Pancreas (tissue), 10 donors: ENCODE measurements at regions not wholly inside any gene's neighbourhood (a gene's known extent, or its start where the extent isn't known, plus 50 kb on each side); places are given as distances from the start of the nearest gene placed in this dataset.
A peak's percentile ranks its signal among the peaks of the same experiment; 100 is the strongest.

Experiments used
- ATAC-seq, 4 donors: fragments of 200-7000 bp; cut with Tn5 transposase; one replicate each; pipeline versions ENCODE4 v1.8.0 to v1.9.1; 2020; ENCODE audit warnings: mild to moderate bottlenecking in 4 of 4, moderate library complexity in 4 of 4
- DNase-seq, 6 donors: peaks; one replicate each; pipeline ENCODE4 v3.0.0-alpha.2; 2020
- FAIRE-seq: peaks from 2 replicates; lab custom pipeline; 2012; peaks lifted over from hg19 to GRCh38; lab: Jason Lieb, UNC
- H3K27ac ChIP-seq, 4 donors: fragments of 200-600 bp; sonication (generic); 1 replicate in 3 of 4; 2 replicates in 1 of 4; pipeline versions ENCODE4 v1.5.0 to v1.8.0; 2020
- H3K27me3 ChIP-seq, 4 donors: fragments of 200-600 bp; one replicate each; pipeline ENCODE4 v1.8.0; 2021
- H3K36me3 ChIP-seq, 3 donors: fragments of 200-600 bp; sonication (generic) in 1 of 3; one replicate each; pipeline versions ENCODE4 v1.5.0 to v1.8.0; 2020 to 2021
- H3K4me1 ChIP-seq, 3 donors: fragments of 200-600 bp; one replicate each; pipeline ENCODE4 v1.8.0; 2021
- H3K4me3 ChIP-seq, 4 donors: fragments of 200-600 bp; sonication (generic) in 2 of 4; one replicate each; pipeline versions ENCODE4 v1.5.0 to v1.8.0; 2020 to 2021
- H3K9me3 ChIP-seq, 4 donors: fragments of 200-600 bp; one replicate each; pipeline ENCODE4 v1.8.0; 2021
- WGBS, 2 donors: extraction: QIAGEN DNeasy Blood & Tissue Kit; methylation state at CpG; one replicate each; pipeline ENCODE4 v1.1.7; 2013; 5-methylcytosine and 5-hydroxymethylcytosine counted together
- intact Hi-C, 3 donors: fragments of 100-400 bp; cut with DNase I; formaldehyde crosslinking; loops; one replicate each; pipeline versions ENCODE4 v1.11.1 to v1.14.2; 2022
- TF ChIP-seq, protein P1 (sequence below), 4 donors: fragments of 200-600 bp; sonication (generic) in 3 of 4; IDR thresholded peaks; one replicate each; pipeline versions ENCODE4 v1.5.0 to v1.8.0; 2021; ENCODE audit warnings: antibody characterized with exemption in 4 of 4
- donor health status: healthy with polysubstance abuse.
- donor health status: DM: no; HTN: no; CAD: no; lungs with moderate emphysema.
- donor health status: DM: no; HTN: no; CAD: no.
- donor health status: control.
- donor health status: control.
- donor health status: Bipolar disorder and iron deficiency.
- donor health status: DM: yes; HTN: yes; CAD: no.
- donor health status: DM: no; HTN: no; CAD: no.
- donor health status: DM: no; HTN: no; CAD: no.
- donor health status: DM: yes; HTN: yes; CAD: no.

DNA sequence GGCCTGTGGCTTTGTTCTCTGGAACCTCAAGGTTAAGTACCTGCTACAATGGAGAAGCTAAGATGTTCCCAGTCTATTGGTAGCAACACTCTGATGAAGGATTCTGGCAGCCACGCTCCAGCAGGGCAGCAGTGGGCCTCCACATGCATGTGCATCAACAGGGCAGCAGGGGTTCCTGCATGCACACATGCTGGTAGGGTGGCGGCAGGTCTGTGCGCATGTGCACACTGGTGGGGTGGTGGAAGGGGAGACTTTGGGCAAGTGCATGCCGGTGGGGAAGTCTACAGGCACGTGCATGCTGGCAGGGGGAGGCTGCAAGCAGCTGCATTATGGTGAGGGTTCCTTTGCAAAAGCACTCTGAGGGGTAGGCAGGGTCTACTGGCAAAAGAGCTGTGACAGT lies 160.7 kb downstream of the NKX6-1 start:
- FAIRE-seq (no peak), ATAC-seq (no peak), DNase-seq (peak in 1 of 6 donors; percentile 29)
- H3K9me3 ChIP-seq: no peaks in the 10 kb centered on the region
- no peaks in the 10 kb centered on the region for H3K27me3 ChIP-seq
- TF ChIP-seq, protein P1, sequence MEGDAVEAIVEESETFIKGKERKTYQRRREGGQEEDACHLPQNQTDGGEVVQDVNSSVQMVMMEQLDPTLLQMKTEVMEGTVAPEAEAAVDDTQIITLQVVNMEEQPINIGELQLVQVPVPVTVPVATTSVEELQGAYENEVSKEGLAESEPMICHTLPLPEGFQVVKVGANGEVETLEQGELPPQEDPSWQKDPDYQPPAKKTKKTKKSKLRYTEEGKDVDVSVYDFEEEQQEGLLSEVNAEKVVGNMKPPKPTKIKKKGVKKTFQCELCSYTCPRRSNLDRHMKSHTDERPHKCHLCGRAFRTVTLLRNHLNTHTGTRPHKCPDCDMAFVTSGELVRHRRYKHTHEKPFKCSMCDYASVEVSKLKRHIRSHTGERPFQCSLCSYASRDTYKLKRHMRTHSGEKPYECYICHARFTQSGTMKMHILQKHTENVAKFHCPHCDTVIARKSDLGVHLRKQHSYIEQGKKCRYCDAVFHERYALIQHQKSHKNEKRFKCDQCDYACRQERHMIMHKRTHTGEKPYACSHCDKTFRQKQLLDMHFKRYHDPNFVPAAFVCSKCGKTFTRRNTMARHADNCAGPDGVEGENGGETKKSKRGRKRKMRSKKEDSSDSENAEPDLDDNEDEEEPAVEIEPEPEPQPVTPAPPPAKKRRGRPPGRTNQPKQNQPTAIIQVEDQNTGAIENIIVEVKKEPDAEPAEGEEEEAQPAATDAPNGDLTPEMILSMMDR (IDR thresholded peaks at IDR 0.05): no peak
- H3K4me1 ChIP-seq: no peaks in the 10 kb centered on the region
- 80 to 82% methylated on average over 5 of the region's 5 CpGs for WGBS, 2 donors
- no peak overlapping the region for H3K27ac ChIP-seq
- no peaks in the 10 kb centered on the region for H3K36me3 ChIP-seq
- intact Hi-C loops: no loop called here
- H3K4me3 ChIP-seq: no peak overlapping the region

DNA sequence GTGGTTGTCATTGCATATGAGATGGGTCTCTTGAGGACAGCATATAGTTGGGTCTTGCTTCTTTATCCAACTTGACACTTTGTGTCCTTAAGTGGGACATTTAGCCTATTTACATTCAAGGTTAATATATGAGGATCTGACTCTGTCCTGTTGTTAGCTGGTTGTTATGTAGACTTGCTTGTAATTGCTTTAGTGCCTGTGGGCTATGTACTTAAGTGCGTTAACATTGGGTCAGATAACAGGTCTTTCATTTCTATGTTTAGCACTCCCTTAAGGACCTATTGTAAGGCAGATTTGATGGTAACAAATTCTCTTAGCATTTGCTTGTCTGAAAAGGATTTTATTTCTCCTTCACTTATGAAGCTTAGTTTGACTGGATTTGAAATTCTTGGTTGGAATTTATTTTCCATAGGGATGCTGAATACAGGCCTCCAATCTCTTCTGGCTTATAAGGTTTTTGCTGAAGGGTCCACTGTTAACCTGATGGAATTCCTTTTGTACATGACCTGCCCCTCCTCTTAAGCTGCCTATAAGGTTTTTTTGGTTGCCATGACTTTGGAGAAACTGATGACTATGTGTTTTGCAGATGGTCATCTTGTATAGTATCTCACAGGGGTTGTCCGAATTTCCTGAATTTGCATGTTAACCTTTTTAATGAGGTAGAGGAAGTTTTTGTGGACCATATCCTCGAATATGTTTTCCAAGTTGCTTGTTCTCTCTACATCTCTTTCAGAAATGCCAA lies 162.0 kb downstream of the NKX6-1 start:
- no peaks in the 10 kb centered on the region for H3K9me3 ChIP-seq
- FAIRE-seq (no peak), ATAC-seq (no peak), DNase-seq (no peak)
- H3K36me3 ChIP-seq: no peaks in the 10 kb centered on the region
- H3K27ac ChIP-seq: no peak overlapping the region
- H3K4me3 ChIP-seq: no peak overlapping the region
- intact Hi-C loops: no loop called here
- H3K27me3 ChIP-seq: no peaks in the 10 kb centered on the region
- 56 to 70% methylated on average over 3 of the region's 3 CpGs for WGBS, 2 donors
- no peaks in the 10 kb centered on the region for H3K4me1 ChIP-seq
- TF ChIP-seq, protein P1 (IDR thresholded peaks at IDR 0.05): no peak

DNA sequence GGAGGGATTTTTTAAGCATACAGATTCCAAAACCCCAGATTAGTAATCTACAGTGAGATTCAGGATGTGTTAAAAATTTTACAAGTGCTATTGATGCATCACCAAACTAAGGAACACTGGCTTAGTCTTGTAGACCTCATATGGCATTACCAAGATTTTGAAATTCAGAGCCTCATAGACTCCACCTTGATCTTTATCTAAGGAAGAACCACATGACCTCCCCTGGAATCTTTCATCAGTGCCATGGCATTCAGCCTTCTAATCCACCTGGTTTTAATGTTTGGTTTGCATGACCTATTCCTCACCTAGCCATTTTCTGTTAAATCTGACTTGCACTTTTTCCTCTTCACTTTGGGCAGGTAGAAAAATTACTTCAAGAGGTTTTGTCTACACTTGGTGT lies 171.6 kb downstream of the NKX6-1 start:
- intact Hi-C loops: no loop called here
- DNase-seq (no peak), FAIRE-seq (no peak), ATAC-seq (no peak)
- H3K4me3 ChIP-seq: no peak overlapping the region
- H3K27ac ChIP-seq: no peak overlapping the region
- H3K9me3 ChIP-seq: no peaks in the 10 kb centered on the region
- TF ChIP-seq, protein P1 (IDR thresholded peaks at IDR 0.05): no peak
- no peaks in the 10 kb centered on the region for H3K4me1 ChIP-seq
- H3K27me3 ChIP-seq: no peaks in the 10 kb centered on the region
- H3K36me3 ChIP-seq: no peaks in the 10 kb centered on the region

DNA sequence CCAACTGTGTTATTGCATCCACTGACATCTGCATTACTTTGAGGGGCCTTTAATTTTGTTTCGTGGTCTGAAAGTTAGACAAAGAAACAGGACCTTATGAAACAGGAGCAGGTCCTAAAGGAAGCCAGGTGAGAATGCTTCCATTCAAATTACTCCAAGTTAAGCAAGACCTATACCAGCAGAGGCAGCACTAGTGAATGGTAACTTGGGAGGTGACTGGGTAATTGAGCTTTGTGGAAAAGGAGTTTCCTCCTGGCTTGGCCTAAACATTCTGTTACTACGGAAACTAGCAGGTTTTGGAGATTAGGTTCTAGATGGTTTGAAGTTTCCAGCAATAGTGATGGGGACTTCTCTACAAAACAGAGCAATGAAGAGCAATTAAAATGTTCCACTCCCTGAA lies 173.5 kb downstream of the NKX6-1 start:
- FAIRE-seq (no peak), DNase-seq (no peak), ATAC-seq (no peak)
- TF ChIP-seq, protein P1 (IDR thresholded peaks at IDR 0.05): no peak
- intact Hi-C loops: no loop called here
- 76 to 91% methylated on average over 2 of the region's 2 CpGs for WGBS, 2 donors
- Histone ChIP-seq H3K9me3 (no peaks in the 10 kb centered on the region), H3K27ac (no peak overlapping the region), H3K36me3 (no peaks in the 10 kb centered on the region), H3K27me3 (no peaks in the 10 kb centered on the region), H3K4me3 (no peak overlapping the region), H3K4me1 (no peaks in the 10 kb centered on the region)
